ENCODE measurements at regions not wholly inside any gene's neighbourhood (a gene's known extent, or its start where the extent isn't known, plus 50 kb on each side); places are given as distances from the start of the nearest gene placed in this dataset.

DNA sequence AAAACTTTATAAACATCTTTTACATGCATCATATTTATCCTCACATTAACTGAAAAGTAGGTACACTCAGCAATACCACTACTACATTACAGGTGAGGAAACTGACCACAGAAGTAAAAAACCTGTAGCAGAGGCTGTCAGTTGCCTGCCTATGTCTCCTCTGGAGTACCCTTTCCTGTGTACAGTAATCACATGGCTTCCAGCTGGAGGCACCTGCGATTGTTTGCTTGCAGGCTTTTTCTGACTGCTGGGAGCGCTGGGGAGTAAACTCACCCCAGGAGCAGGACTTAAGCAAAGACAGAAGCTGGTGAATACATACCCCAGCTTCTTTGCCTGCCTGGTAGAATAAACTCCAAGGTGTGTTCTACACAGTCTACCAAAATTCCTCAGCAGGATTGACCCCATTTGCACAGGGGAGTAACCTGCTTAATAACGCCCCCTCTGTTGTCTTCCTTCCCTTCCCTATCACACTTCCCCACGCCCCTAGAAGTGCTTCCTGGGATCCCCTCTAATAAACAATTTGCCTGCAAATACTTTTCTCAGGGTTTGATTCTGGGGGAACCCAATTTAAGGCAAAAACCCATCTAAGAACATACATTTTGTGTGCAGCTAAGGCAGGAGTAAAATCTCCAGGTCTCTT lies 138.9 kb downstream of the PTH2R start:
- H3K4me1 ChIP-seq (ENCODE audit: insufficient read depth, low read length) = no peaks in the 10 kb centered on the region
- H3K9me3 ChIP-seq (ENCODE audit: control insufficient read depth, low read depth, low read length) = no peaks in the 10 kb centered on the region
- Mint-ChIP-seq H3K4me1 (peaks cover 3% of the 10 kb centered on the region in 2 experiments; a peak in 3 of 4 replicates), H3K27me3 (ENCODE audit: low read depth) (no peaks in the 10 kb centered on the region), H3K27ac (no peak overlapping the region), H3K4me3 (no peak overlapping the region), H3K9me3 (no peaks in the 10 kb centered on the region), H3K36me3 (ENCODE audit: insufficient read depth in 1 of 3, low read depth in 3 of 3) (no peaks in the 10 kb centered on the region; a peak in 1 of 7 replicates)
- H2BK12ac ChIP-seq (ENCODE audit: insufficient read length, low read depth, low read length) = no peak overlapping the region
- H3K56ac ChIP-seq (ENCODE audit: insufficient read length, low read depth, low read length) = no peak overlapping the region
- H4K5ac ChIP-seq (ENCODE audit: insufficient read length, low read depth, low read length) = no peak overlapping the region
- DNase-seq = peak; percentile 29
- no peak overlapping the region for H3K4me2 ChIP-seq (ENCODE audit: insufficient read depth, insufficient read length, low read length)
- no peak overlapping the region for H3K9ac ChIP-seq (ENCODE audit: extremely low read depth, insufficient read length, low read length)
- H2BK120ac ChIP-seq (ENCODE audit: low read depth, low read length, poor library complexity, severe bottlenecking) = no peak overlapping the region
- no peaks in the 10 kb centered on the region for H3K79me2 ChIP-seq (ENCODE audit: insufficient read depth, low read length)
- TF ChIP-seq, protein P1, sequence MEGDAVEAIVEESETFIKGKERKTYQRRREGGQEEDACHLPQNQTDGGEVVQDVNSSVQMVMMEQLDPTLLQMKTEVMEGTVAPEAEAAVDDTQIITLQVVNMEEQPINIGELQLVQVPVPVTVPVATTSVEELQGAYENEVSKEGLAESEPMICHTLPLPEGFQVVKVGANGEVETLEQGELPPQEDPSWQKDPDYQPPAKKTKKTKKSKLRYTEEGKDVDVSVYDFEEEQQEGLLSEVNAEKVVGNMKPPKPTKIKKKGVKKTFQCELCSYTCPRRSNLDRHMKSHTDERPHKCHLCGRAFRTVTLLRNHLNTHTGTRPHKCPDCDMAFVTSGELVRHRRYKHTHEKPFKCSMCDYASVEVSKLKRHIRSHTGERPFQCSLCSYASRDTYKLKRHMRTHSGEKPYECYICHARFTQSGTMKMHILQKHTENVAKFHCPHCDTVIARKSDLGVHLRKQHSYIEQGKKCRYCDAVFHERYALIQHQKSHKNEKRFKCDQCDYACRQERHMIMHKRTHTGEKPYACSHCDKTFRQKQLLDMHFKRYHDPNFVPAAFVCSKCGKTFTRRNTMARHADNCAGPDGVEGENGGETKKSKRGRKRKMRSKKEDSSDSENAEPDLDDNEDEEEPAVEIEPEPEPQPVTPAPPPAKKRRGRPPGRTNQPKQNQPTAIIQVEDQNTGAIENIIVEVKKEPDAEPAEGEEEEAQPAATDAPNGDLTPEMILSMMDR (conservative IDR thresholded peaks at IDR 0.05) = no peak
- H4K91ac ChIP-seq (ENCODE audit: insufficient read length, low read depth, low read length) = no peak overlapping the region
- no peak overlapping the region for H3K27ac ChIP-seq (ENCODE audit: insufficient read length, low read depth, low read length)
- H2AFZ ChIP-seq (ENCODE audit: low read length) = no peak overlapping the region
- no peak overlapping the region for H3K23ac ChIP-seq (ENCODE audit: insufficient read length, low read depth, low read length)
- no peak overlapping the region for H2BK5ac ChIP-seq (ENCODE audit: insufficient read length, low read length)
- no peak overlapping the region for H2BK20ac ChIP-seq (ENCODE audit: low read depth, low read length, poor library complexity, severe bottlenecking)
- no peak overlapping the region for H4K8ac ChIP-seq (replicated peaks; ENCODE audit: insufficient read length, low read depth, low read length)
- no peaks in the 10 kb centered on the region for H3K79me1 ChIP-seq (ENCODE audit: insufficient read depth, low read depth, low read length, poor library complexity, severe bottlenecking)
- no CpG with 5 or more reads among the region's 4 CpGs for WGBS (ENCODE audit: extremely low coverage, insufficient read length, low lambda C conversion rate)
- H3K18ac ChIP-seq (ENCODE audit: insufficient read length, low read depth, low read length) = no peak overlapping the region
- no peak overlapping the region for H3K4ac ChIP-seq (ENCODE audit: low read depth, low read length)
- no peak overlapping the region for H2AK5ac ChIP-seq (ENCODE audit: insufficient read length, low read length)
- no peaks in the 10 kb centered on the region for H3K27me3 ChIP-seq (ENCODE audit: insufficient read depth, low read length)
- no peaks in the 10 kb centered on the region for H4K20me1 ChIP-seq (ENCODE audit: control insufficient read depth, insufficient read depth, insufficient read length)
- H3T11ph ChIP-seq (ENCODE audit: low read length) = no peak overlapping the region
- H3K23me2 ChIP-seq (ENCODE audit: insufficient read length, low read depth, low read length, poor library complexity, severe bottlenecking) = no peaks in the 10 kb centered on the region
- no peak overlapping the region for H2BK15ac ChIP-seq (ENCODE audit: low read depth, low read length)
- no peak overlapping the region for H3K14ac ChIP-seq (ENCODE audit: insufficient read depth, low read length)

Data from H9 (cell line).